ENCODE measurements at regions not wholly inside any gene's neighbourhood (a gene's known extent, or its start where the extent isn't known, plus 50 kb on each side); places are given as distances from the start of the nearest gene placed in this dataset.

GRCh38 chr6:12572896-12573827 is 143.4 kb upstream of the PHACTR1 start:
- no peak overlapping the region for H3K4me3 Mint-ChIP-seq (ENCODE audit: low read depth, unreplicated experiment)
- H3K27ac Mint-ChIP-seq (ENCODE audit: unreplicated experiment): peak overlapping the region; percentile 52
- BruUV-seq (replicated peaks): no TSS peak
- peaks cover 4% of the 10 kb centered on the region for H3K9me3 Mint-ChIP-seq (ENCODE audit: low read depth, unreplicated experiment)
- DNase-seq: peak; percentile 53
- peaks cover 5% of the 10 kb centered on the region for H3K36me3 Mint-ChIP-seq (ENCODE audit: insufficient read depth, unreplicated experiment)
- no peaks in the 10 kb centered on the region for H3K27me3 Mint-ChIP-seq (ENCODE audit: unreplicated experiment)
- intact Hi-C loops (cut with micrococcal nuclease; ENCODE audit: unreplicated experiment): loop anchor here (2.0 kb wide), 1 partner anchor 28 kb away; no protein-coding TSS in a partner anchor
- H3K4me1 Mint-ChIP-seq (ENCODE audit: low read depth, unreplicated experiment): peaks cover 60% of the 10 kb centered on the region
- CTCF ChIA-PET: interaction anchor here (0.5 to 2.6 kb wide), 8 partner anchors 14 to 1918 kb away, joined by 3 to 10 read pairs (median 3); no protein-coding TSS in a partner anchor
- TF ChIP-seq, protein P1, sequence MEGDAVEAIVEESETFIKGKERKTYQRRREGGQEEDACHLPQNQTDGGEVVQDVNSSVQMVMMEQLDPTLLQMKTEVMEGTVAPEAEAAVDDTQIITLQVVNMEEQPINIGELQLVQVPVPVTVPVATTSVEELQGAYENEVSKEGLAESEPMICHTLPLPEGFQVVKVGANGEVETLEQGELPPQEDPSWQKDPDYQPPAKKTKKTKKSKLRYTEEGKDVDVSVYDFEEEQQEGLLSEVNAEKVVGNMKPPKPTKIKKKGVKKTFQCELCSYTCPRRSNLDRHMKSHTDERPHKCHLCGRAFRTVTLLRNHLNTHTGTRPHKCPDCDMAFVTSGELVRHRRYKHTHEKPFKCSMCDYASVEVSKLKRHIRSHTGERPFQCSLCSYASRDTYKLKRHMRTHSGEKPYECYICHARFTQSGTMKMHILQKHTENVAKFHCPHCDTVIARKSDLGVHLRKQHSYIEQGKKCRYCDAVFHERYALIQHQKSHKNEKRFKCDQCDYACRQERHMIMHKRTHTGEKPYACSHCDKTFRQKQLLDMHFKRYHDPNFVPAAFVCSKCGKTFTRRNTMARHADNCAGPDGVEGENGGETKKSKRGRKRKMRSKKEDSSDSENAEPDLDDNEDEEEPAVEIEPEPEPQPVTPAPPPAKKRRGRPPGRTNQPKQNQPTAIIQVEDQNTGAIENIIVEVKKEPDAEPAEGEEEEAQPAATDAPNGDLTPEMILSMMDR (IDR thresholded peaks at IDR 0.05; ENCODE audit: unreplicated experiment): no peak

DNA sequence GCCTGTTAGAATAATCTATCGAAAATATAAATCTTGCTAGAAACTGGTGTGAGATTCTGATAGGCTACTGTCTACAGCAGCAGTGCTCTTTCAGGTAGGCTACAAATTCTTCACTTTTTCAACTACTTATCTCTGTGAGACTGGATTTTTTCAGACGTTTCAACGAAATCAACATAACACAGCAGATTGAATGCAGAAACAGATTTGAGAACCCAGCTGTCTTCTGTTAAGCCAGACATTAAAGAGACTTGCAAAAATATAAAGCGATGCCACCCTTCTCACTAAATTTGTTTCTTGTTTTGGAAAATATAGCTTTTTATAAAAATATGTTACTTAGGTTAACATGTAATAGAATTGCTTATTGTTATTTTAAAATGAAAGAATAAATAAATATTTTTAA is 140.6 kb upstream of the PHACTR1 start:
- DNase-seq: no peak
- Mint-ChIP-seq H3K9me3 (ENCODE audit: low read depth, unreplicated experiment) (peaks cover 4% of the 10 kb centered on the region), H3K27me3 (ENCODE audit: unreplicated experiment) (no peaks in the 10 kb centered on the region), H3K4me1 (ENCODE audit: low read depth, unreplicated experiment) (peaks cover 44% of the 10 kb centered on the region), H3K36me3 (ENCODE audit: insufficient read depth, unreplicated experiment) (peaks cover 5% of the 10 kb centered on the region), H3K27ac (ENCODE audit: unreplicated experiment) (peak overlapping the region; percentile 0), H3K4me3 (ENCODE audit: low read depth, unreplicated experiment) (no peak overlapping the region)
- BruUV-seq (replicated peaks): no TSS peak
- TF ChIP-seq, protein P1 (IDR thresholded peaks at IDR 0.05; ENCODE audit: unreplicated experiment): no peak
- CTCF ChIA-PET: no interaction called here
- intact Hi-C loops (cut with micrococcal nuclease; ENCODE audit: unreplicated experiment): no loop called here

GRCh38 chr6:12576389-12576788 is 140.2 kb upstream of the PHACTR1 start:
- no TSS peak for BruUV-seq (replicated peaks)
- no peak overlapping the region for H3K4me3 Mint-ChIP-seq (ENCODE audit: low read depth, unreplicated experiment)
- TF ChIP-seq, protein P1 (IDR thresholded peaks at IDR 0.05; ENCODE audit: unreplicated experiment): no peak
- no peak for DNase-seq
- H3K4me1 Mint-ChIP-seq (ENCODE audit: low read depth, unreplicated experiment): peaks cover 43% of the 10 kb centered on the region
- CTCF ChIA-PET: no interaction called here
- intact Hi-C loops (cut with micrococcal nuclease; ENCODE audit: unreplicated experiment): no loop called here
- H3K9me3 Mint-ChIP-seq (ENCODE audit: low read depth, unreplicated experiment): peaks cover 4% of the 10 kb centered on the region
- H3K27me3 Mint-ChIP-seq (ENCODE audit: unreplicated experiment): no peaks in the 10 kb centered on the region
- H3K27ac Mint-ChIP-seq (ENCODE audit: unreplicated experiment): no peak overlapping the region
- peaks cover 5% of the 10 kb centered on the region for H3K36me3 Mint-ChIP-seq (ENCODE audit: insufficient read depth, unreplicated experiment)

- no peak for DNase-seq
- BruUV-seq (replicated peaks): no TSS peak
- intact Hi-C loops (cut with micrococcal nuclease; ENCODE audit: unreplicated experiment): no loop called here
- H3K27ac Mint-ChIP-seq (ENCODE audit: unreplicated experiment): peak overlapping the region; percentile 27
- H3K27me3 Mint-ChIP-seq (ENCODE audit: unreplicated experiment): no peaks in the 10 kb centered on the region
- H3K9me3 Mint-ChIP-seq (ENCODE audit: low read depth, unreplicated experiment): peaks cover 4% of the 10 kb centered on the region
- CTCF ChIA-PET: no interaction called here
- H3K4me3 Mint-ChIP-seq (ENCODE audit: low read depth, unreplicated experiment): no peak overlapping the region
- H3K36me3 Mint-ChIP-seq (ENCODE audit: insufficient read depth, unreplicated experiment): peaks cover 5% of the 10 kb centered on the region
- TF ChIP-seq, protein P1 (IDR thresholded peaks at IDR 0.05; ENCODE audit: unreplicated experiment): no peak
- peaks cover 43% of the 10 kb centered on the region for H3K4me1 Mint-ChIP-seq (ENCODE audit: low read depth, unreplicated experiment)
Observed at GRCh38 chr6:12577124-12577850, 139.3 kb upstream of the PHACTR1 start.

All from Calu3 (cell line).